Stimulated activated CD4-positive, alpha-beta T cell treated with anti-CD3 and anti-CD28 coated beads, Interleukin-1b, Interleukin-23, amount 100 ng/mL, for 48 hours (primary cell): ENCODE measurements at regions not wholly inside any gene's neighbourhood (a gene's known extent, or its start where the extent isn't known, plus 50 kb on each side); places are given as distances from the start of the nearest gene placed in this dataset.

Experiments
- DNase-seq: peaks from one replicate; pipeline ENCODE4 v3.0.0-alpha.2; 2020

GRCh38 chr6:102309700-102310099 is 916.2 kb downstream of the GRIK2 start:
- no peak for DNase-seq

GRCh38 chr6:102300350-102300749 is 906.8 kb downstream of the GRIK2 start:
- DNase-seq = no peak

GRCh38 chr6:102298051-102298450 is 904.5 kb downstream of the GRIK2 start:
- no peak for DNase-seq
